Cardiac fibroblast (primary cell): ENCODE measurements at regions not wholly inside any gene's neighbourhood (a gene's known extent, or its start where the extent isn't known, plus 50 kb on each side); places are given as distances from the start of the nearest gene placed in this dataset.
"Not testable (repeated sequence)": the region's sequence is repeated elsewhere in the genome, so short reads cannot be mapped to it uniquely, and the experiment has no call there.

Experiments used
- DNase-seq, 2 donors: peaks; one replicate each; pipeline versions ENCODE4 v3.0.0 to v3.0.0-alpha.2; 2010; ENCODE audit warnings: low read depth in 2 of 2
- H3K4me3 ChIP-seq, 2 donors: replicated peaks in 1 of 2; 1 replicate in 1 of 2; 2 replicates in 1 of 2; pipeline ENCODE4 v1.5.1; 2011; ENCODE audit warnings: low read depth in 2 of 2, low read length in 2 of 2, mild to moderate bottlenecking in 2 of 2, moderate library complexity in 1 of 2
- TF ChIP-seq, protein P1 (sequence below): IDR thresholded peaks from one replicate; pipeline ENCODE4 v1.5.1; 2011; ENCODE audit warnings: low read depth, mild to moderate bottlenecking, low read length, inconsistent platforms

DNA sequence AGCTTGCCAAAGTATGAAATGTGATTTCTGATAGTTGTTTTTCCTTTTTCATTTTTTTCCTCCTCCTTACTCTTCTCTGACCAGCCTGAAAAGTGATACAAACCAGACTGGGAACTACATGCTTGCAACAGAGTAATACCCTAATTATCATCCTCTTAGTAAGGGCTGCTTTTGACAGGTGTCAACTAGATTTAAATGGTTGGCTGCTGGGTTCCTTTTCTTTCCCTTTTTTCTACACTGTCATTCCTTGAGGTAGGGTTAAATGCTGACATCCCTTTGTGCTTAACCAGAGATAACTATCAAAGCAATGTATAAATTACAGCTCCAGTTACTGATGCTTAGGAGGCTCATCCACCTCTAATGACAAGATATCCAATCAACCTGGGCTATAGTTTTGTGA lies 598.8 kb downstream of the TTLL7 start:
- not testable (repeated sequence) for H3K4me3 ChIP-seq, DNase-seq

DNA sequence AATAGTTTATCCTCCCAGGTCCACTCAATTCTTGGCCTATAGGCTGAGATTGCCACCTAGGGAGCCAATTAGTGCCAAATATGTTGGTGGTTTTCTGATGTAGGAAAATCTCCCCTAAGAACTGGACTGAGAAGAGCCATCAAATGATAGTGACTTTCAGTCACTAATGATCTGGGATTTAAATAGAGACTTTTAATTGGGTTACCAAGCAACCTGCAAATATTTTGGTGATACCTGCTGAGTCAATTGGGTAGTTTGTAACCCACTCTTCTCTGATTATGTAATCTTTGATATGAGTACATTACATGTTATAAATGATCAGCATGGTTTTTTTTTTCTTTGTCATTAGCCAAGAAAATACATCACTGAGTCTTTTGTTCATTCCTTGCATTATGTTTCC lies 600.8 kb downstream of the TTLL7 start:
- H3K4me3 ChIP-seq, DNase-seq: not testable (repeated sequence)

DNA sequence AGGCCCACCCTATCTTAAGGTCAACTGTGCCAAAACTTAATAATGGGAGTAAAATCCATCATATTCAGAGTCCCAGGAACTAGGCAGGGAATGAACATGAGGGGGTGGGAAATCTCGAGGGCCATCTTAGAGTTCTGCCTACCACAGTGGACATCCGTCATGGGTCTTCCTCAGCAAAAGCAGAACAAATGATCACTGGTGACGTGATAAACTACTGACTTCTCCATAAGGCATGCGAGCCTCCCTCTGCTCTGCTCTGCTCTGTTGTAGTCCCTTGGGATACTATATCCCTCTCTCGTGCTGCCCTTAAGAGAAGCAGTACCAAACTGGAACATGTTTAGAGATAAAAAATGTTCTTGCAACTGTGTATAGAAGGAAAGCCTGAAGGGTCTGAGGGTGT lies 603.8 kb downstream of the TTLL7 start:
- H3K4me3 ChIP-seq, result not testable (repeated sequence)

DNA sequence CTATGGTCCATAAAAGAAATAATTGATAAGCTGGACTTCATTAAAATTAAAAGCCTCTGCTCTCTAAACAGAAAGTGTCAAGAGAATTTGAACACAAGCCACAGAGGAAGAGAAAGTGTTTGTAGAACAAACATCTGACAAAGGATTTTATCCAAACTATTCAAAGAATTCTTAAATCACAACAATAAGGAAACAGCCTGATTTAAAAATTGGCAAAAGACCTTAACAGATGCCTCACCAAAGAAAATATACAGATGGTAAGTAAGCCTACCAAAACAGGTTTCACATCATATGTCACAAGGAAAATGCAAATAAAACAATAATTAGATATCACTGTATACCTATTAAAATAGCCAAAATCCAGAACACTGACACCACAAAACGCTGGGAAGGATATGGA lies 612.0 kb downstream of the TTLL7 start:
- not testable (repeated sequence) for DNase-seq, H3K4me3 ChIP-seq

More for the DNA sequence above, 603.8 kb downstream of the TTLL7 start:
- DNase-seq, result peak in 1 of 2 donors; percentile 0

DNA sequence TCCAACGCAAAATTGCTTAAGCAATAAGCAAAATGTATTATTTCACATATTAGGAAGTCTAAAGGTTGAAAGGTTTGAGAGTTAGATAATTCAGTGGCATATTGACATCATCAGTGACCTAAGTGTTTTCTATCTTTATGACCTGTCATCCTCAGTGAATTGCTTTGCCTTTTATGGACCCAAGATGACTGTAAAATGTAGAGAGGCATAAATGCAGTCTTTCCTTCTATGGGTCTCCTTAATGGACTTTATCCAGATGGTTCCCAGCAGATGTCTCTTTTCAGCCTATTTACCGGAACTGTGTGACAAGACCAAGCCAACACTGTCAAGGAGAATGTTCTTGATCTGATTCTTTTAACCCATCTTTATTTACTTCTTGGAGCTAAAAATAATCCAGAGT lies 615.8 kb downstream of the TTLL7 start:
- not testable (repeated sequence) for DNase-seq, H3K4me3 ChIP-seq

DNA sequence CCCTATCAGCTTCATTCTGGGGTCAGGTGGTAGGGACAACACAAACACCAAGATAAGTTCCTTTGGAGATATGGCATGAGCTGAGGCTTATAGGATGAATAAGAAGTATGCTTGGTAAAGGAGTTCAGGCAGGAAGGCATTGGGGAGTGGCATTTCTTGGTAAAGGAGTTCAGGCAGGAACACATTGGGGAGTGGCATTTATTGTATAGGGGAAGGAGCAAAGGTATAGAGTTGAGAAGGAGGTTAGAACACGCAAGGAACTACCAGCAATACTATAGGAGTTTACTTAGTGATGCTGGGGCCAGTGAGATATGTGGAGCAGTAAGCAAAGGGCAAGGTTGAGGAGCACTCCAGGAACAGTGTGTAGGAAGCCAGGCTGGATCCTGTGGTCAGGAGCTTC lies 625.9 kb downstream of the TTLL7 start:
- DNase-seq, H3K4me3 ChIP-seq: not testable (repeated sequence)

DNA sequence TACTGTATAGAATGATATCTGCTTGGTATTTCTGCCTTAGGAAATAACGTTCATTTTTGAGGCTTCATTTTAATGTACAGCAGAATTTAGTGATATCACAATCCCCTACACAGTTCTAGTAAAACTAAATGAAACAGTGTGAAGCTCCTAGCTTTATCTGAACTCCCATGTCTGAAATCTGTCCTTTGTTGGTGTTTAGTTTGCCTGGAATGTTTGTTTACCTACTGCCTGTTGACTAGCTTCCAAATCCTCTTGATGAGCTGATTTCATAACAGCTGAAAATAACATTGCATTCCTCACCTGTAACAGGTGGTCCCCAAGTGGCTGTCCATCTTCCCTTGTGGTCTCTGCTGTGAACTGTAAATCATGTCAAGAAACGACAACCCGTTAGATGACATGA lies 629.1 kb downstream of the TTLL7 start:
- not testable (repeated sequence) for H3K4me3 ChIP-seq, DNase-seq

DNA sequence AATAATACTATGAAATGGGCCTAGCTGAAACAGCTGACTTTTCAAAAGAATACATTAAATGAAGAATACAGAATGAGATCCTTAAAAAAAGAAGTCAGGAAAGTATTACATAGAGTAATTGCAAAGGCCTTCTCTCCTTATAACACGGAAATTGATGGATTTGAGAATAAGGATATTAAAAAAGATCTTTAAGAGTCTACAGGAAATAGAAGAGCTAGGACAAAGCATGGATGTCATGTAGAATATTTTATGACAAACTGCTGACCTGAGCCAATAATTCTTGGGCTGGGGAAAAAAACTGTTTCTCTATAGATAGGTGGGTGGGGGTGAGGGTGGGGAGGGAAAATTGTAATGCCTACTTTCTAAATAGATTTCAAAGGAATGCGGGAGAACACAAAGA lies 633.6 kb downstream of the TTLL7 start:
- not testable (repeated sequence) for DNase-seq

DNA sequence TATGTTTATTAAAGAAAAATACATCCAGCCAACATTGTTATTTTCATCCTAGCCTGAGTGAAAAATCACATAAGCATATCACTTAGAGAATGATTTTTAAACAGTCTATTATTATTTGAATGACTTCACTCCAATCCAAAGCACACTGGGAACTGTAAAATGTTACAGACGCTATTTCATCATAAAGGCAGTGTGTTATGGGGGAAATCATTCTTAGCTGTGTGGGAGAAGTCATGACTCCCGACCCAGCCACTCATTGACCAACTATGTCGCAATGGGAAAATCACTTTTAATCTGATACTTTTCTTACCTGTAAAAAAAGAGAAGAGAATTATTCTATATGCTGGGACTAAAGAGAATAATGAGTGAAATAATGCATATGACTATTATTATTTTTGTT lies 653.6 kb downstream of the TTLL7 start:
- H3K4me3 ChIP-seq, result not testable (repeated sequence)
- DNase-seq, result peak in 1 of 2 donors; percentile 5

More for the DNA sequence above, 633.6 kb downstream of the TTLL7 start:
- H3K4me3 ChIP-seq, result not testable (repeated sequence)

DNA sequence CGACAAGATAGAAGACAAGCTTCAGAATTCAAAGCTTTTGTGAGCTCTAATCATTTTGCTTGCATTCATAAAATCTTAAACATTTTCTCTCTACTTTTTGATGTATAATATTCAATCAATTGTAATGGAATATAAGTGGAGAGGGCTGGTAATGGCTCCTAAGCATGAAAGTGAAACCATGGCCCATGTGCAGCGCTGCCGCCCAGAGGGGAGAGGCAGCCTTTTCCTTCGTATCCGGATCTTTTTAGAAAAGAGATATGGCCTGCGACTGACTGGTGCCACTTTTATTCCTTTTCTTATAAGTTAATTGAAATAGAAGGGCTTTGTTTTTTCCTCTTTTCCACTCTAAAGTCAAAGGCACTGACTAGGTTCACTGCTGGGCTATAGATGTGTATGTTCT lies 655.2 kb downstream of the TTLL7 start:
- peak in 1 of 2 donors; percentile 1 for DNase-seq
- not testable (repeated sequence) for H3K4me3 ChIP-seq

DNA sequence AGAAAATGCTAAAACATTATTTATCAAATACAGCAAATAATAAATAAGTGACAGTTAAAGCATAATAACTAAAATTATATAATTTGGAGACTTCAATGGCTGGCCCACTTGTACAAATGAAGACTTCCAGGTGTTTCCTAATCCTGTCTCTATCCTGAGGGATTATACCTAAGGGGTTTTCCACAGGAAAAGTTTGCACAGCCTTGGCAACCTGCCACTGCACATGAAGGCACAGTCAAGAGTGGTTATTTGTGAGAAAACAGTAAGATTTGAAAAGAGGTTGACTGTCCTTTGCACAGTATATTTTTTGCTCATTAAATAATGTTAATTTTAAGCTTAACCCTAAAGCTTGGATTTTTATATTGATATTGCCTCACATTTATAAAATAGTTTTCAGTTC lies 655.9 kb downstream of the TTLL7 start:
- DNase-seq, H3K4me3 ChIP-seq: not testable (repeated sequence)

DNA sequence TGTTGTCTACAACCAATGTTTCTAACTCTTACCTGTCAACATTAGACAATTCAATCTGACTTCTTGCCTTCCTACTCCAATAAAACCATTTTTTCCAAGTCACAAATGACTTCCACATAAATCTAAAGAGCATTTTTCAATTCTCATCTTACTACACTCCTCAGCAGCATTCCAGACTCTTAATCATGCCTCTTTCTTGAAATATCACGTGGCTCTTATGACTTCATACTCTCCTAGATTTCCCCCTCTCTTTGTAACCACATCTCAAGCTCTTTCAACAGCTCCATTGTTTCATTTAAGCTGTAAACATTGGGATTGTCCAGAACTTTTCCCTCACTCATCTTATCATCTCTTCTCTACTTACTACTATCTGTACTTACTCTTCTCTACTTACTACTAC lies 666.6 kb downstream of the TTLL7 start:
- DNase-seq, H3K4me3 ChIP-seq: not testable (repeated sequence)

DNA sequence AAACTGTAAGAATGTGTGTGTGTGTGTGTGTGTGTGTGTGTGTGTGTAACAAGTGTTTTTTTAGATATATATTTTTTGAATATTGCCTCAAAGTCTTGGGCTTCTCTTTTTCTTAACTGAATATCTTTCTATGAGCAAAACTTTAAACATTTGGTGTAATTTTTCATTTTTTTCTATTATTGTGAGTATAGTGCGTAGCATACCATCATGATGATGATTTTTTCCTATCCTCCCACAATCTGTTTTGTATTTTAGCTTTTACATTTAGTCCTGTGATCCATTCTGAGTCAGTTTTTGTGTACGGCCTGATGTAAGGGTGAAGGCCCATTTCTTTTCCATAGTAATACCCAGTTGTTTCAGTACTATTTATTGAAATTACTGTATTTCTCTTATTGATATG lies 680.6 kb downstream of the TTLL7 start:
- TF ChIP-seq, protein P1, sequence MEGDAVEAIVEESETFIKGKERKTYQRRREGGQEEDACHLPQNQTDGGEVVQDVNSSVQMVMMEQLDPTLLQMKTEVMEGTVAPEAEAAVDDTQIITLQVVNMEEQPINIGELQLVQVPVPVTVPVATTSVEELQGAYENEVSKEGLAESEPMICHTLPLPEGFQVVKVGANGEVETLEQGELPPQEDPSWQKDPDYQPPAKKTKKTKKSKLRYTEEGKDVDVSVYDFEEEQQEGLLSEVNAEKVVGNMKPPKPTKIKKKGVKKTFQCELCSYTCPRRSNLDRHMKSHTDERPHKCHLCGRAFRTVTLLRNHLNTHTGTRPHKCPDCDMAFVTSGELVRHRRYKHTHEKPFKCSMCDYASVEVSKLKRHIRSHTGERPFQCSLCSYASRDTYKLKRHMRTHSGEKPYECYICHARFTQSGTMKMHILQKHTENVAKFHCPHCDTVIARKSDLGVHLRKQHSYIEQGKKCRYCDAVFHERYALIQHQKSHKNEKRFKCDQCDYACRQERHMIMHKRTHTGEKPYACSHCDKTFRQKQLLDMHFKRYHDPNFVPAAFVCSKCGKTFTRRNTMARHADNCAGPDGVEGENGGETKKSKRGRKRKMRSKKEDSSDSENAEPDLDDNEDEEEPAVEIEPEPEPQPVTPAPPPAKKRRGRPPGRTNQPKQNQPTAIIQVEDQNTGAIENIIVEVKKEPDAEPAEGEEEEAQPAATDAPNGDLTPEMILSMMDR, result no peak
- peak in 1 of 2 donors; percentile 11 for DNase-seq
- H3K4me3 ChIP-seq, result no peak overlapping the region

DNA sequence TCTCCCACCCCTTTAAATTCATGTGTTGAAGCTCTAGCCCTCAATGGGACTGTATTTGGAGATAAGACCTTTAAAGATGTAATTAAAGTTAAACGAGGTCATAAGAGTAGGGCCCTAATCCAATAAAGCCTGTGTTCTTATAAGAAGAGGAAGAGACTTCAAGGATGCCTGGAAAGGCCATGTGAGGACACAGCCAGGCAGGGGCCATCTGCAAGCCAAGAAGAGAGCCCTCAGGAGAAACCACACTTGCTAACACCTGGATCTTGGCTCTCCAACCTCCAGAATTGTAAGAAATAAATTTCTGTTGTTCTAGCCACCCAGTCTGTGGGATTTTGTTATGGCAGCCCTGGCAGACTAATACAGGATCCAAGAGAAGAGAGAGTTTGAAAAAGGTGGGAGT lies 683.5 kb downstream of the TTLL7 start:
- H3K4me3 ChIP-seq, DNase-seq: not testable (repeated sequence)

DNA sequence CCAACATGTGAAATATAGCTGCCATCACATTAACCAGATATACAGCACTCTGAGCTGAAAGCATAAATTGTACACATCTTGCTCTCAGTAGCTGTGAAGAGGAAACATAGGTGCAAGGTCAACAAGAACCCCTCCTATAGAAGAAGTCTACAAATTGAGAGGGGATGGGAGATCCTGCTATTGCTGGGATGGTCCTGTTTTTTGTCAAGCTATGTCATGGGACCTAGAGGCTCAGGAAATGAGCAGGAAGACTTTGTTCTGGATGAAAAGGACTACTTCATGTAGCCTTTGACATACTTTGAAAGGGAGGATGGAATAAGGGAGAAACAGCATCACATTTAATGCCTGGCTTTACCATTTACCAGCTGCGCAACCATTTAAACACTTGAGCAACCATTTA lies 688.8 kb downstream of the TTLL7 start:
- H3K4me3 ChIP-seq, DNase-seq: not testable (repeated sequence)

DNA sequence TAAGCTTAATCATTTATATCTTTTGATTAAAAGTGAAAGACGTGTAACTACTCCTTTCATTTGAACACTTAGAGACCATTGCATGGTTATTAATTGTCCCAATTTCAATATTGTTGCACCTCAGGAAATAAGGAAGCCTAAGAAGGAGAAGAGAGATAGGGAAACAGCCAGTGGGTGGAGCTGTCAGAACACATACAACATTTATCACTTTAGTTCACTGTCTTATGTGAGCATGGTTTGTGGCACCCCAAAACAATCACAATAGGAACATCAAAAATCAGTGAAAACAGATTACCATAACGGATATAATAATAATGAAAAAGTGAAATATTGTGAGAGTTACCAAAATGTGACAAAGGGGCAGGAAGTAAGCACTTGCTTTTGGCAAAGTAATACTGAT lies 689.9 kb downstream of the TTLL7 start:
- H3K4me3 ChIP-seq, DNase-seq: not testable (repeated sequence)

DNA sequence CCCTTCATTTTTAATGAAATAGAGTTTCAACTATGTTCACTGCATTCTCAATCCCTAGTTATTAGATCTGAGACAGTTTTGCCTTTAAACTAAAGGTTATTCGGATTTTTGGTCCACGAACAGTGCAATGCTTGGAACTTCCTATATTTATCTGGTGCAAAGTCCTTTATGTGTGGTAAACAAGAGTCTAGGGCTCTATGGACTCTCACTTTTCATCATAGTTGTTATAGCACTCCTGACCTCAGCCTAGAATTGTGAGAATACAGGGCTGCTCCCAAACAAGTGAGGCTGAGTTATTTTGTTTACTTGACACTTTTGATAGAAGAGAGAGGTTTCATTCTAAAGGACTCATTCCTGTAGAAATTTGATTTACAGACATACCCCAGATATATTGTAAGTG lies 692.1 kb downstream of the TTLL7 start:
- not testable (repeated sequence) for DNase-seq

DNA sequence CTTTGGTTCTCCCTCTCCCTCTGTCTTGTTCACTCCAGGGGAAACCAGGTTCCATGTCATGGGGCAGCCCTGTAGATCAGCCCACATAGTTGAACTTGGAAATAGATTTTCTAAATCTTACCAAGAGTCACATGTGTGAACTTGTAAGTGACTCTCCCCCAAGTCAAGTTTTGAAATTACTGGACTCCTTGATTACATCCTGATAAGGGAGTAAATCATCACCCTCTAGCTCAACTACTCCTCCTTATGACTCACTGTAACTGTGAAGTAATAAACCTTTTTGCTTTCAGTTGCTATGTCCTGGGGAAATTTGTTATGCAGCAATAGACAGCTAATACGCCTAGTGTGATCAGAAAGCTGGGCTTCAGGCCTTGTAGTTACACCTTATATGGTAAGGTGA lies 703.3 kb downstream of the TTLL7 start:
- DNase-seq, H3K4me3 ChIP-seq: not testable (repeated sequence)

More for the DNA sequence above, 692.1 kb downstream of the TTLL7 start:
- not testable (repeated sequence) for H3K4me3 ChIP-seq

DNA sequence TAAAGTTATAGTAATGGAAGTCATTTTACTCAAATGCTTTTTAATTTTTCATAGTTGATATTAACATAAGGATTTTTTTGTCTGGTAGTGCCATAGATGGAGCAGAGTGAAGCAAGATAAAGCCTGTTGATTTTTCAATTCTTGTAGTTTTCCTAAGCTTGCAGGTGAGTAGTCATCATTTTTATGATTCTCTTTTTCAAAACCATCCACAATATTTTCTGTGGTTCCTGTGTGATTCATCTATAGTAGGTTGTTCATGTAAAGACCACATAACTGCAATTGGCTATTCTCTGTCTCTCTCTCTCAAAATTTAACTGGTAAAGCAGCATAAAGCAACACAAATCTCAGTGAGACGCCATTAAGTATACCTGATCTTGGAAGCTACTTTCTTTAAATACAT lies 711.5 kb downstream of the TTLL7 start:
- H3K4me3 ChIP-seq, DNase-seq: not testable (repeated sequence)
